A549 (cell line): ENCODE measurements at regions not wholly inside any gene's neighbourhood (a gene's known extent, or its start where the extent isn't known, plus 50 kb on each side); places are given as distances from the start of the nearest gene placed in this dataset.

Source experiments
- CHD4 ChIP-seq: fragments of 200-600 bp; sonication (generic); IDR thresholded peaks from 2 replicates; pipeline ENCODE4 v1.6.1; 2016; ENCODE audit warnings: antibody characterized with exemption, mild to moderate bottlenecking, borderline replicate concordance
- HDAC2 ChIP-seq: fragments of 200-600 bp; sonication (generic); IDR thresholded peaks from 2 replicates; pipeline ENCODE4 v1.6.1; 2016
- MAFK ChIP-seq: fragments of 450-650 bp; IDR thresholded peaks from 2 replicates; pipeline ENCODE4 v1.6.1; 2014; ENCODE audit not compliant: partially characterized antibody
- POLR2A ChIP-seq: IDR thresholded peaks from 2 replicates; pipeline ENCODE4 v1.6.1; 2012; ENCODE audit warnings: mild to moderate bottlenecking, low read length
- RAD21 ChIP-seq, 2 experiments: fragments of >200 bp in 1 of 2; sonication (Bioruptor Twin) in 1 of 2; formaldehyde crosslinking in 1 of 2; IDR thresholded peaks in 1 of 2; conservative IDR thresholded peaks in 1 of 2; 2 replicates in 1 of 2; 3 replicates in 1 of 2; pipeline ENCODE4 v1.6.1; 2012 to 2018; ENCODE audit warnings: inconsistent platforms in 1 of 2
- RCOR1 ChIP-seq: fragments of 150-350 bp; IDR thresholded peaks from 2 replicates; pipeline ENCODE4 v1.6.1; 2014; ENCODE audit warnings: antibody characterized with exemption, low read length, low read depth
- SMC3 ChIP-seq: fragments of >200 bp; sonication (Bioruptor Twin); formaldehyde crosslinking; IDR thresholded peaks from 3 replicates; pipeline ENCODE4 v1.6.1; 2018; ENCODE audit warnings: inconsistent platforms
- TF ChIP-seq, protein P1 (sequence below): fragments of >200 bp; sonication (Bioruptor Twin); formaldehyde crosslinking; IDR thresholded peaks from 3 replicates; pipeline ENCODE4 v1.5.1; 2016

DNA sequence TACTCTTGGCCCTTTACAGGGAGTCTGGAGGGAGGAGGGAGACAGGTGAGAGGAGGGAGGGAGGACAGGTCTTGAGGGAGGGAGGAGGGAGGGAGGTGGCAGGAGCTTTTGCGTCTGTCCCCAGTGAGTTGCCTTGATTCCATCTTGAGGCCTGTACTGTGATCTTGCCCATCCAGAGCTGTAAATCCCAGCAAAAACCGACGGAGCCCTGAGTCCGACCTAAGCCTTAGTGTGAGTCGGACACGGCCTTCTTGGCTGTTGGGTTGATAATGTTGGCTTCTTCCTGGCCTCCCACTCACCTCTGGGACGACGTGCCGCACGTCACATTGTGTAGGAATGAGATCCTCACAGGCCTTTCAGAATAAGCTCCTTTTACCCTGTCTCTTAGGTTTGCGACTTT is 72.5 kb downstream of the RGS12 start:
- TF ChIP-seq CHD4 (no peak), RCOR1 (no peak), HDAC2 (no peak), MAFK (no peak), SMC3 (no peak), POLR2A (no peak), RAD21 (conservative IDR thresholded peaks at IDR 0.05 in 1 of 2, IDR thresholded peaks at IDR 0.05 in 1 of 2) (no peak)
- TF ChIP-seq, protein P1, sequence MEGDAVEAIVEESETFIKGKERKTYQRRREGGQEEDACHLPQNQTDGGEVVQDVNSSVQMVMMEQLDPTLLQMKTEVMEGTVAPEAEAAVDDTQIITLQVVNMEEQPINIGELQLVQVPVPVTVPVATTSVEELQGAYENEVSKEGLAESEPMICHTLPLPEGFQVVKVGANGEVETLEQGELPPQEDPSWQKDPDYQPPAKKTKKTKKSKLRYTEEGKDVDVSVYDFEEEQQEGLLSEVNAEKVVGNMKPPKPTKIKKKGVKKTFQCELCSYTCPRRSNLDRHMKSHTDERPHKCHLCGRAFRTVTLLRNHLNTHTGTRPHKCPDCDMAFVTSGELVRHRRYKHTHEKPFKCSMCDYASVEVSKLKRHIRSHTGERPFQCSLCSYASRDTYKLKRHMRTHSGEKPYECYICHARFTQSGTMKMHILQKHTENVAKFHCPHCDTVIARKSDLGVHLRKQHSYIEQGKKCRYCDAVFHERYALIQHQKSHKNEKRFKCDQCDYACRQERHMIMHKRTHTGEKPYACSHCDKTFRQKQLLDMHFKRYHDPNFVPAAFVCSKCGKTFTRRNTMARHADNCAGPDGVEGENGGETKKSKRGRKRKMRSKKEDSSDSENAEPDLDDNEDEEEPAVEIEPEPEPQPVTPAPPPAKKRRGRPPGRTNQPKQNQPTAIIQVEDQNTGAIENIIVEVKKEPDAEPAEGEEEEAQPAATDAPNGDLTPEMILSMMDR = no peak
